GM21619 (cell line): ENCODE measurements at regions not wholly inside any gene's neighbourhood (a gene's known extent, or its start where the extent isn't known, plus 50 kb on each side); places are given as distances from the start of the nearest gene placed in this dataset.

ENCODE experiments used
- ATAC-seq: cut with Tn5 transposase; IDR thresholded peaks from one replicate; pipeline ENCODE4 v1.9.1; 2021; ENCODE audit not compliant: unreplicated experiment

- ATAC-seq: no peak
Observed at GRCh38 chr5:56595566-56595965, 219.8 kb upstream of the MAP3K1 start.

- no peak for ATAC-seq
Observed at GRCh38 chr5:56594792-56595191, 220.6 kb upstream of the MAP3K1 start.

- ATAC-seq: no peak
Observed at GRCh38 chr5:56591081-56591480, 224.3 kb upstream of the MAP3K1 start.

GRCh38 chr5:56589481-56589860 is 225.9 kb upstream of the MAP3K1 start:
- no peak for ATAC-seq

GRCh38 chr5:56588636-56589480 is 226.5 kb upstream of the MAP3K1 start:
- ATAC-seq: peak; percentile 99

GRCh38 chr5:56588131-56588487 is 227.2 kb upstream of the MAP3K1 start:
- ATAC-seq: no peak

- no peak for ATAC-seq
Observed at GRCh38 chr5:56587381-56588130, 227.8 kb upstream of the MAP3K1 start.

GRCh38 chr5:56585999-56586691 is 229.2 kb upstream of the MAP3K1 start:
- ATAC-seq: no peak

- ATAC-seq: no peak
Observed at GRCh38 chr5:56585461-56585860, 229.9 kb upstream of the MAP3K1 start.

- no peak for ATAC-seq
Observed at GRCh38 chr5:56581426-56581825, 233.9 kb upstream of the MAP3K1 start.

- no peak for ATAC-seq
Observed at GRCh38 chr5:56580864-56581263, 234.5 kb upstream of the MAP3K1 start.

GRCh38 chr5:56575821-56576220 is 239.5 kb upstream of the MAP3K1 start:
- no peak for ATAC-seq

- no peak for ATAC-seq
Observed at GRCh38 chr5:56574778-56575177, 240.6 kb upstream of the MAP3K1 start.

- no peak for ATAC-seq
Observed at GRCh38 chr5:56569566-56569965, 245.8 kb upstream of the MAP3K1 start.

GRCh38 chr5:56569076-56569475 is 246.3 kb upstream of the MAP3K1 start:
- no peak for ATAC-seq

- ATAC-seq: no peak
Observed at GRCh38 chr5:56567278-56567677, 248.1 kb upstream of the MAP3K1 start.

GRCh38 chr5:56566374-56567249 is 248.7 kb upstream of the MAP3K1 start:
- no peak for ATAC-seq

- ATAC-seq: no peak
Observed at GRCh38 chr5:56565644-56566043, 249.7 kb upstream of the MAP3K1 start.

- no peak for ATAC-seq
Observed at GRCh38 chr5:56565283-56565615, 250.1 kb upstream of the MAP3K1 start.

GRCh38 chr5:56564541-56565282 is 250.6 kb upstream of the MAP3K1 start:
- ATAC-seq: no peak
